ENCODE measurements at regions not wholly inside any gene's neighbourhood (a gene's known extent, or its start where the extent isn't known, plus 50 kb on each side); places are given as distances from the start of the nearest gene placed in this dataset.

- no peaks in the 10 kb centered on the region for H3K27me3 ChIP-seq (replicated peaks in 1 of 4; ENCODE audit: control insufficient read depth in 3 of 4, extremely low read depth in 1 of 4, insufficient read depth in 3 of 4, low read length in 3 of 4)
- FAIRE-seq (no peak), DNase-seq (ENCODE audit: low read depth in 1 of 2, low spot score in 2 of 2) (peak in 1 of 2 experiments; percentile 46)
- H2BK15ac ChIP-seq (ENCODE audit: low read length): no peak overlapping the region
- H2AK5ac ChIP-seq (ENCODE audit: low read depth, low read length): no peak overlapping the region
- CTCF ChIA-PET (ENCODE audit: partially characterized antibody): interaction anchor here (0.6 to 2.7 kb wide), 20 partner anchors 9 to 237 kb away, joined by 3 to 23 read pairs (median 4); no protein-coding TSS in a partner anchor
- no peak overlapping the region for H4K91ac ChIP-seq (replicated peaks; ENCODE audit: insufficient read length, low read length)
- no peak overlapping the region for H3K27ac ChIP-seq (ENCODE audit: low read depth, low read length)
- H3K9ac ChIP-seq (replicated peaks in 1 of 4; ENCODE audit: extremely low read depth in 1 of 4, low read depth in 3 of 4, low read length in 3 of 4): no peak overlapping the region
- no peak overlapping the region for H3K4me2 ChIP-seq (ENCODE audit: insufficient read depth in 1 of 2, low read depth in 2 of 2, low read length in 2 of 2)
- H4K8ac ChIP-seq (ENCODE audit: extremely low read depth, insufficient read depth, low read length): no peak overlapping the region
- H2BK20ac ChIP-seq (ENCODE audit: low read length): no peak overlapping the region
- POLR2A ChIA-PET (ENCODE audit: partially characterized antibody): interaction anchor here (1.3 to 4.7 kb wide), 5 partner anchors 9 to 18 kb away, joined by 3 to 30 read pairs (median 7); partner anchors contain the start of gene TMEM132B
- H2BK120ac ChIP-seq (replicated peaks; ENCODE audit: low read depth, low read length): no peak overlapping the region
- WGBS, 2 experiments (ENCODE audit: extremely low coverage in 1 of 2, insufficient coverage in 1 of 2, insufficient read length in 1 of 2, insufficient replicate concordance in 2 of 2, low coverage in 1 of 2, low lambda C conversion rate in 2 of 2, missing lambda C conversion rate in 1 of 2): 80% methylated on average over 4 of the region's 4 CpGs; no CpG with 5 or more reads in 1 of the 2 experiments
- peaks cover 3 to 18% (median 7%) of the 10 kb centered on the region in 4 experiments for H3K4me1 ChIP-seq (replicated peaks in 1 of 4; ENCODE audit: control insufficient read depth in 3 of 4, insufficient read depth in 4 of 4, low read length in 3 of 4)
- H3K79me2 ChIP-seq (ENCODE audit: control insufficient read depth in 1 of 2, insufficient read depth in 2 of 2, low read length in 2 of 2): peaks cover 22 to 100% of the 10 kb centered on the region in 2 experiments
- no peak overlapping the region for H3K56ac ChIP-seq (replicated peaks; ENCODE audit: insufficient read length, low read depth, low read length)
- no peak overlapping the region for H3K4me3 ChIP-seq (ENCODE audit: extremely low read depth in 1 of 4, insufficient read depth in 2 of 4, low read depth in 3 of 4, low read length in 4 of 4)
- H3K23me2 ChIP-seq (ENCODE audit: low read depth, low read length): no peaks in the 10 kb centered on the region
- no peak overlapping the region for H2BK12ac ChIP-seq (ENCODE audit: low read depth, low read length)
- H4K5ac ChIP-seq (ENCODE audit: insufficient read length, low read depth, low read length): no peak overlapping the region
- peaks cover 14 to 20% of the 10 kb centered on the region in 2 experiments for H4K20me1 ChIP-seq (replicated peaks in 1 of 2; ENCODE audit: control insufficient read depth in 1 of 2, insufficient read depth in 2 of 2, low read length in 2 of 2)
- peaks cover 7% of the 10 kb centered on the region; the same call in 1 of the 2 replicates for H3K79me1 ChIP-seq (ENCODE audit: low read depth, low read length)
- peaks cover 0 to 18% (median 2%) of the 10 kb centered on the region in 4 experiments; a peak in 3 of 8 replicates for H3K36me3 ChIP-seq (ENCODE audit: control insufficient read depth in 2 of 4, insufficient read depth in 4 of 4, low read length in 3 of 4)
- no peak overlapping the region for H3K23ac ChIP-seq (ENCODE audit: insufficient read length)
- no peak overlapping the region for H3K18ac ChIP-seq (ENCODE audit: extremely low read depth, low read length)
- H3K4ac ChIP-seq (replicated peaks; ENCODE audit: insufficient read length, low read depth, low read length): no peak overlapping the region
- TF ChIP-seq RAD21 (IDR thresholded peaks at IDR 0.05 in 1 of 2, conservative IDR thresholded peaks at IDR 0.05 in 1 of 2; ENCODE audit: low read depth in 2 of 2, low read length in 2 of 2) (peak in 1 of 2 experiments; percentile 39; a peak in 2 of 4 replicates), SIX5 (IDR thresholded peaks at IDR 0.05; ENCODE audit: low read depth, low read length) (no peak), CTCF (IDR thresholded peaks at IDR 0.05; ENCODE audit: control extremely low read depth in 1 of 3, insufficient read depth in 1 of 3, low read depth in 1 of 3, low read length in 3 of 3) (peak; percentile 26 to 64 (median 40); a peak in 2 of 4 replicates)
- peaks cover 3 to 7% of the 10 kb centered on the region in 2 experiments; a peak in 2 of 4 replicates for H3K9me3 ChIP-seq (ENCODE audit: insufficient read depth in 2 of 2, low read depth in 1 of 2, low read length in 1 of 2)
- H3K14ac ChIP-seq (ENCODE audit: insufficient read length): no peak overlapping the region
- no peak overlapping the region for H2AFZ ChIP-seq (ENCODE audit: low read length)
- no peak overlapping the region for H2BK5ac ChIP-seq (ENCODE audit: low read depth, low read length)
Measured at GRCh38 chr12:125198652-125199051, 133.4 kb downstream of the AACS start.
